HEK293T (cell line): ENCODE measurements at regions not wholly inside any gene's neighbourhood (a gene's known extent, or its start where the extent isn't known, plus 50 kb on each side); places are given as distances from the start of the nearest gene placed in this dataset.

Source experiments
- BHLHE40 ChIP-seq: fragments of 450-650 bp; IDR thresholded peaks from 2 replicates; pipeline ENCODE4 v1.6.1; 2016; ENCODE audit warnings: mild to moderate bottlenecking, moderate library complexity, borderline replicate concordance
- ELF4 ChIP-seq: fragments of 450-650 bp; IDR thresholded peaks from 2 replicates; pipeline ENCODE4 v1.6.1; 2017; ENCODE audit warnings: antibody characterized with exemption
- FOXA1 ChIP-seq: fragments of 450-650 bp; IDR thresholded peaks from 2 replicates; pipeline ENCODE4 v1.6.1; 2016; ENCODE audit warnings: mild to moderate bottlenecking
- FOXK2 ChIP-seq: fragments of 450-650 bp; IDR thresholded peaks from 2 replicates; pipeline ENCODE4 v1.6.1; 2016; ENCODE audit warnings: mild to moderate bottlenecking
- FOXM1 ChIP-seq: fragments of 450-650 bp; IDR thresholded peaks from 2 replicates; pipeline ENCODE4 v1.6.1; 2017; ENCODE audit warnings: mild to moderate bottlenecking, borderline replicate concordance
- HDGF ChIP-seq: fragments of 450-650 bp; IDR thresholded peaks from 2 replicates; pipeline ENCODE4 v1.6.1; 2017; ENCODE audit warnings: antibody characterized with exemption, borderline replicate concordance
- NFRKB ChIP-seq: fragments of 450-650 bp; IDR thresholded peaks from 2 replicates; pipeline ENCODE4 v1.6.1; 2016; ENCODE audit warnings: mild to moderate bottlenecking, moderate library complexity
- SP1 ChIP-seq: fragments of 450-650 bp; IDR thresholded peaks from 2 replicates; pipeline ENCODE4 v1.6.1; 2017
- SUZ12 ChIP-seq: fragments of 450-650 bp; IDR thresholded peaks from 2 replicates; pipeline ENCODE4 v1.6.1; 2016; ENCODE audit warnings: mild to moderate bottlenecking

GRCh38 chr13:50384724-50385123, 369.5 kb downstream of the KCNRG start:
- TF ChIP-seq SP1 (no peak), NFRKB (no peak), FOXM1 (no peak), ELF4 (no peak), HDGF (no peak), FOXK2 (no peak), SUZ12 (no peak), FOXA1 (no peak), BHLHE40 (no peak)
